A172 (cell line): ENCODE measurements at regions not wholly inside any gene's neighbourhood (a gene's known extent, or its start where the extent isn't known, plus 50 kb on each side); places are given as distances from the start of the nearest gene placed in this dataset.

Experiments
- DNase-seq: peaks from one replicate; pipeline ENCODE4 v3.0.0-alpha.2; 2015; ENCODE audit warnings: low spot score

DNA sequence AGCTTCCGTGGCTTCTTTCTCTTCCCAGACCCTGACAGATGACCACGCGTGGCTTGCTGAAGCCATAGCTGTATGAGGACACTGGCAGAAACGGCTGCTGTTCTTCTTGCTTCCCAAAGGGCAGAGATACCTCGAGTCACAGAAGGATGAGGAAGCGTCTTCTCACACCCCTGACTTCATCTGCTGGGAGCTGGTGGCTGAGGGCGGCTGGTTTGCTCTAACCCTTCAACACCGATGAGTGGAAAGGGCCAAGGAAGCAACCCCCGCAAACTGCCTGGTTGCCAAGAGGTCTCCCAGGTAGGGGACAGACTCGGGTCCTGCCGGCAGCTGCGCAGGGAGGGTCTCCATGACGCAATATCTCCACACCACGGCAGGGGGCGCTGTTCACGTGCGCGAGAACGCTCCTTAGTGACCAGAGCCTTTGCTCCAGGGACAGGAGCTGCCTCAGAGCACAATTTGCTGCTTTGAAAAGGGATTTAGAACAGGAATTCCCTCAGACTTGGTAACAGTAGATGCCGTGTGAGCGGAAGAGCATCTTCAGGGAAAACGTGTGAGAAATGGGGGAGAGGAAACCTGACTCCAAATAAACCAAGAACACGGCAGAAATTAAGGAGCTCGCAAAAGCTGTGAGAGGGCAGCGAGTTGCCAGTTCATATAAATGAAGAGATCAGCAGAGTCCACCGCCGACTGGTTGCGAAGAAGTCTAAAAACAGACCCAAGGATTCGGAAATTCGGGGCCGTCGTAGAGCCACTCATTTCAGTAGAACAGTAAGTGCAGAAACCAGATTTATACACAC lies 80.2 kb downstream of the ERMARD start:
- peak; percentile 44 for DNase-seq
